HCT116 (cell line): ENCODE measurements at regions not wholly inside any gene's neighbourhood (a gene's known extent, or its start where the extent isn't known, plus 50 kb on each side); places are given as distances from the start of the nearest gene placed in this dataset.

ENCODE experiments used
- CTCF ChIP-seq, 3 experiments: fragments of 200-600 bp in 1 of 3; sonication (generic) in 1 of 3; IDR thresholded peaks in 2 of 3; conservative IDR thresholded peaks in 1 of 3; 2 replicates each; pipeline ENCODE4 v1.5.1; 2012 to 2017; ENCODE audit warnings: low read depth in 2 of 3, low read length in 2 of 3, antibody characterized with exemption in 1 of 3, borderline replicate concordance in 1 of 3, control low read depth in 1 of 3, mild to moderate bottlenecking in 1 of 3, mixed read lengths in 1 of 3, mixed run types in 1 of 3, moderate library complexity in 1 of 3; ENCODE audit not compliant: insufficient read depth in 1 of 3
- EGR1 ChIP-seq: IDR thresholded peaks from 2 replicates; pipeline ENCODE4 v1.6.1; 2012; ENCODE audit warnings: low read depth
- ELF1 ChIP-seq: IDR thresholded peaks from 2 replicates; pipeline ENCODE4 v1.6.1; 2012; ENCODE audit warnings: low read depth, borderline replicate concordance
- EZH2 ChIP-seq: fragments of 200-600 bp; sonication (generic); IDR thresholded peaks from 2 replicates; pipeline ENCODE4 v1.6.1; 2017; ENCODE audit warnings: antibody characterized with exemption, mixed run types
- EZH2phosphoT487 ChIP-seq: fragments of 200-600 bp; IDR thresholded peaks from 2 replicates; pipeline ENCODE4 v1.6.1; 2018; ENCODE audit warnings: antibody characterized with exemption, borderline replicate concordance
- JUND ChIP-seq: IDR thresholded peaks from 2 replicates; pipeline ENCODE4 v1.6.1; 2012
- MAX ChIP-seq: IDR thresholded peaks from 2 replicates; pipeline ENCODE4 v1.6.1; 2012
- POLR2A ChIP-seq: IDR thresholded peaks from 2 replicates; pipeline ENCODE4 v1.7.0; 2011; ENCODE audit warnings: borderline replicate concordance; ENCODE audit not compliant: insufficient read depth, insufficient read length; ENCODE audit errors: extremely low read depth
- POLR2AphosphoS5 ChIP-seq: IDR thresholded peaks from 2 replicates; pipeline ENCODE4 v1.6.1; 2011; ENCODE audit warnings: mild to moderate bottlenecking, low read depth, low read length, moderate library complexity
- RAD21 ChIP-seq: IDR thresholded peaks from 2 replicates; pipeline ENCODE4 v1.6.1; 2012; ENCODE audit warnings: low read depth, mild to moderate bottlenecking
- SRF ChIP-seq: IDR thresholded peaks from 2 replicates; pipeline ENCODE4 v1.6.1; 2012; ENCODE audit warnings: low read depth
- ZFX ChIP-seq: fragments of 450-650 bp; IDR thresholded peaks from 2 replicates; pipeline ENCODE4 v1.6.1; 2017

GRCh38 chr6:11427091-11427722 lies 110.3 kb upstream of the TMEM170B start:
- TF ChIP-seq CTCF (IDR thresholded peaks at IDR 0.05 in 2 of 3, conservative IDR thresholded peaks at IDR 0.05 in 1 of 3; ENCODE audit: borderline replicate concordance in 1 of 3, insufficient read depth in 1 of 3, low read depth in 2 of 3, low read length in 2 of 3): no peak
- TF ChIP-seq JUND: no peak
- no peak for TF ChIP-seq RAD21
- TF ChIP-seq POLR2A: no peak
- no peak for TF ChIP-seq POLR2AphosphoS5
- no peak for TF ChIP-seq EGR1
- TF ChIP-seq ZFX: no peak
- no peak for TF ChIP-seq ELF1
- TF ChIP-seq MAX: no peak
- no peak for TF ChIP-seq EZH2
- TF ChIP-seq SRF: no peak
- no peak for TF ChIP-seq EZH2phosphoT487
